CD4-positive, alpha-beta T cell treated with Interferon alpha-2 for 1 hour (primary cell): ENCODE measurements at regions not wholly inside any gene's neighbourhood (a gene's known extent, or its start where the extent isn't known, plus 50 kb on each side); places are given as distances from the start of the nearest gene placed in this dataset.
"Not testable (repeated sequence)": the region's sequence is repeated elsewhere in the genome, so short reads cannot be mapped to it uniquely, and the experiment has no call there.

Experiments used
- DNase-seq, 2 donors: peaks; one replicate each; pipeline ENCODE4 v3.0.0-alpha.2; 2020 to 2022

DNA sequence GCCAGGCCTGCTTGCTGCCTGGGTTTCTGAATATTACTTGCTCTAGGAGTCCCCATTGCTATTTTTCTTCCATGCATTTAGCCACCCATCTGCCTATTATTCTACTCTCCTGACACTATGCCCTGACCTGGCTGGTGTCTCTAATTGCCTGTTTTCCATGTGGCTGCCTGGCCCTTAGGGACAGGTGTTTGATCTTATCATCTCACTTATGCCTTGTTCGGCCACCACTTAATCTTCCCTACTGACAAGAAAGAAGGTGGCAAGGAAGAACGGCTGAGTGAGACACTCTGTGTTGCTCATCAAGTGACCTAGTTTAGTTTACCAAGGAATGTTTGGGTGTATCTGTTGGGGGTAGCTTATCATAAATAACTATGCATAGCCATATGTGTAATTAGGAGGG lies 50.4 kb upstream of the RAPH1 start:
- DNase-seq: no peak

DNA sequence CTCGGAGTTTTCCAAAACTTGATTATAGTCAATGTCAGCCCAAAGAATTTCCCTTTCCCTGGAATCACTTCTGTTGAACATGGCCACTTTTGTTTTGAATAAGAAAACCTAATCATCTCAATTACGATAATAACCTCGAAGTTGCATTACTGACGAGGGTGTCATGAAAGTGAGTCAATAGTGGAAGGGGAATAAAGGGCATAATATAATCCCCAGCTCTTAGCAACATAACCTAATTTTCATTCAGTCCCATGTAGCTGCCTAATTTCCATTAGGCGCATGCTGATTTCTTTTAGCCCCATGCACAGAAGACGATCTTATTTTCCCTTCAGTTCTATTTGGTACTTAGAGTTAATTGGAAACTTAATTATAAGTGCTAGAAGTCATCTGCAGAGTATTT lies 51.1 kb upstream of the RAPH1 start:
- DNase-seq: no peak

DNA sequence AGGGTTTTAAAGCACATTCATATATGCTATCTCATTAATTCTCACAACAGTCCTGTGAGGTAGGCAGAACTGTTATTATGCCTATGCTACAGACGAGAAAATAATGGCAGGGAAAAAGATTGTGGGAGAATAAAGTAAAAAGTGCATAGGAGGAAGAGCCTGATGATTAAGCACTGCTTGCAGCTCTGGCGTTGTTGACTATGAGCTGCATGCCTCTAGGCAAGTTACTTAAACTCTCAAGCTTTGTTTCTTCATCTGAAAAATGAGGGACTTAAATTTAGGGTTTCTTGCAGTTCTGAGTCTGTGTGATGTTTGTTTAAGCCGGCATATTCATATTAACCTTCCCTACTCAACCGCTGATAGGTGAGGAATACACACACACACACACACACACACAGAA lies 51.6 kb upstream of the RAPH1 start:
- DNase-seq: no peak

DNA sequence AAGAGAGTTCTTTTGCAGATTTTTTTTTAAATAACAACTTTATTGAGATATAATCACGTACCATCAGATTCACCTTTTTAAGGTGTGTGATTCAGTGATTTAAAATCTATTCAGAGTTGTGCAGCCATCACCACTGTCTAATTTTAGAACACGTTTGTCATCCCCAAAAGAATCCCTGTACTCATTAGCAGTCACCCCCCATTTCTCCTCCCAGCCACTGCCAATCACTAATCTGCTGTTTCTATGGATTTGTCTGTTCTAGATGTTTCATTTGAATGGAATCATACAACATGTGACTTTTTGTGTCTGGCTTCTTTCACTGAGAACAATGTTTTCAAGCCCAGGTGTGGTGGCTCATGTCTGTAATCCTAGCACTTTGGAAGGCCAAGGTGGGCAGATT lies 55.4 kb upstream of the RAPH1 start:
- DNase-seq: no peak

DNA sequence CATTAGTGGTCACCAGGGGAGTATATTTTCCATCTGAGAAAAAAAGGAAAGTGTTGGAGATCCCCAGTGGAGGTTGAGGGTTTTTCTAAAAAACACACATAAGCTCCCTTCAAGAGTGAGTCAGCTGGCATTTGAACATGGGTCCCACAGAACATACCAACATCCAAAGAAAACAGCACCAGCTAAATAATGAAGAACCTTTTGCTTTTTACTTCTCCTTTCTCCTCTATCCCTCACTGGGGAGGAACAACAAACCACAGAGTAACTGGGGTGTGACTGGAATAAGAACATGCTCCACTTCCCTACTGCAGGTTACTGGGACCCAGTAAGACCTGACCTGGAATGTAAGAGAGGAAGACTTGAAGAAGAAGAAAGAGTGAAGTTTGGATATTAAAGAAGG lies 56.5 kb upstream of the RAPH1 start:
- no peak for DNase-seq

DNA sequence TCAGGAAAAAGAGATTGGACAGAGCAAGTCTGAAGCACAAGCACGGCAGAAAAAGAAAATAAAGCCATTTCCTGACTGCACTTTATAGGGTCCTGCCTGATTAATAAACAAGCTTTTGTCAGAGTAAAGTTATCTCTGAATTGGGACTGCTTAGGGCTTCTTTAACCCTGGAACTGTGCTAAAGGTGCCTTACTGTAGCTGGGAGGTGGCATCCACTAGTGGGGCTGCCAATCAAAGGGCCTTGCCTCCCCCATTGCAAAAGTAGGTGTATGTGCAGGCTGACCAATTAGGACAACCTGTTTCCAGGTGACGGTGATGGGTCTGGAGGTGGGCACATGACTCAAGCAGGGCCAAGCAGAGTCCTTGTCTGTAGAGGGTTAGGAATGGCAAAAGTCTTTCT lies 57.4 kb upstream of the RAPH1 start:
- no peak for DNase-seq

DNA sequence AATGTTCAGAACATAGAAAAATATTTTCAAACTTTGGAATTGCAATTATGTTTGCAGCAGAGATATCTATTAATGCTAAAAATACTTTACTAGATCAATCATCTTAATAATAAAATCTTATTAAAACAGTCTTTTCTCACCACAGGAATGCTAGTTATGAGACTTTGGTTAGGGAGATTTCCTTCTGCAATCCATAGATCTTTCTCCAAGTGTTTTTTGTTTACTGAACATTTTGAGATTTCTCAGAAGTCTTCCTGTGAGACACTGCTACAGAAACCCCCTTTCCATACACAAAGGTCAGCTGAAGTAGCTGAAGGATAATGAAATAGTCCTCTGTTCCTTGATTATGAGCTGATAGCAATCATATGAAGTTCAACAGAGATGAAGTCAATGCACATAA lies 59.4 kb upstream of the RAPH1 start:
- no peak for DNase-seq

DNA sequence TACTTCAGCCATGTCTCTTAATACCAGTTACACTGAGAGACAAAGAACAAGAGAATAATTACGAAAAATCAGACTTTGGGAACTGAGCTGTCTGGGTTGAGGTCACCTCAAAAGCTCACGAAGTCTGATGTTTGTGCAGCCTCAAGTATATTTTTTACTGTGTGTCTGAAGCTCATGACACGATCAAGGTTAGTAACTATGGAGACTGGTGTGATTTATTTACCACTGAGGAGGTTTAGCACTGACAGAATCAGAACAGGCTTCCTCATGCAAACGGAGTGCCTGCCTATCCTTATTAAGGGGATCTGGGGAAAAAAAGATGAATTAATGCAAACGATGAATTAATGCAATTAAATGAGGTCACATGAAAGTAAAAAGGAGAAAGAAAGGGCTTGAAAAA lies 61.1 kb upstream of the RAPH1 start:
- no peak for DNase-seq

DNA sequence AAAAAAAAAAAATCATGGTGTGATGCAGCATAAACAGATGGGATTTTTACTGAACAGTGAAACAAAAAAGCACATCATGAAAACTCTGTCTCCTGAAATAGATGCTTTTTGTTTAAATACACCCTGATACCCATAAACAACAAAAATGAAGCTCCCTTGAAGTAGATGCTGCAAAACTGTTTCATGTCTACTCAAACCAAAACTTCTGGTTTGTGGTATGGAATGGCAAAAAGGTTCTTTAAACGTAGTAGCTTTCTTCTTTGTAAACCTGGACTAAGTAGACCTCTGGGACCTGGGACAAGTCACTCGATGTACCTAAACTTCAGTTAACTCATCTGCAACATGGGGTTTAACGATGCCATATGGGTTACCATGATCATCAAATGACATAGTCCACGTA lies 64.4 kb upstream of the RAPH1 start:
- no peak for DNase-seq

DNA sequence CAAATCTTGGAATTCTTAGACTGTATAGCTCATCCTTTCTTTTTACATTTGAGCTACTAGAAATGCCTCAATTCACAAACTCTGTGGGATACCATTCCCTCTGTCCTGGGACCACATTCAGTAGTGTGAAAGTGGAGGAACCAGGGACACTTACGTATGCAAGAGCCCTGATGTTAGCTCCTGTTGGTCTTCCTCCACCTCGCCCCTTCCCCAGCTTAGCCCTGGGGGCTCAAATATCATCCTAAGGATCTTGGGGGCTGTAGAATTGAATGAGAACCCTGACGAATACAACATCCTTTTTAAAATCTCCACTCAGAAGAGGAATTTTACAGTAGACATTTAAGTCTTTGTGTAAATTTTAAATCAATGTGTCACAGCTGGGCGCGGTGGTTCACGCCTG lies 65.2 kb upstream of the RAPH1 start:
- DNase-seq: no peak

DNA sequence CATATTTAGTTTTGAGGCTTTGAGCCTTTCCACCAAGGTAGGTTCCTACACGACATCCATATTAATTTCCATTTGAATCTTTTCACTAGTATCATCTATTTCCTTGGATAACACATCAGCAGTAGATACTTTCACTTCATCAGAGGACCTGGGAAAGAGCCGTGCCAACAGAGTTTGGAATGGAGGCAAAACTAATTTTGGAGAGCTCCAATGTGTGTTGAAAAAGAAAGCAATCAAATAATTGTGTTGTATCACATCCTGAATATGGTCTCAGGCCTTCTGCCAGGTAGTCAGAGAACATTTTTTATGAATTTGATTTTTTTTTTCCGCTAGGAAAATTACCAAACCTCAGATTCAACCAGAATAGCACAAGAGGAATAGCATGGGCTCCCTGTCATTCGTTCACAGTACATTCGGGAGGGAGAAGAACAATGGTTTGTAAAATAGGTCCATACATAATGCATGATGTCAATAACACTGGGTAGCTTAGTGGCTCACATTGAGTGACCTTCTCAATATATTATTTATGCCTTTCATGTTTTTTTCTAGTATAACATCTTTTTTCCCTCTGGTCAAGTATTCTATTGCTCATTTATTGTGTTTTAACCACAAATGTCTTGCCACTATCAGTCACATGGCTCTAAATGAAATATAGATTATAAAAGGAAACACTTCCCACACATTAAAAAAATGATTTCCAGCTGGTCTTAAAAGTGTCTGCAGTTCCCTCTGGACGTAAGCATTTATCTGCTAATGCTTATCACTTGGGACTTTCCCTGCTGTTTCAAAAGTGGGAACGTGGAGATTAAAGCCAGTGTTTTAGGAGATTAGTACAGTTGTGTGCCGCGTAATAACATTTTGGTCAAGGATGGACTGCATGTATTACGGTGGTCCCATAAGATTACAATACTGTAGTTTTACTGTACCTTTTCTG lies 68.6 kb upstream of the RAPH1 start:
- no peak for DNase-seq

DNA sequence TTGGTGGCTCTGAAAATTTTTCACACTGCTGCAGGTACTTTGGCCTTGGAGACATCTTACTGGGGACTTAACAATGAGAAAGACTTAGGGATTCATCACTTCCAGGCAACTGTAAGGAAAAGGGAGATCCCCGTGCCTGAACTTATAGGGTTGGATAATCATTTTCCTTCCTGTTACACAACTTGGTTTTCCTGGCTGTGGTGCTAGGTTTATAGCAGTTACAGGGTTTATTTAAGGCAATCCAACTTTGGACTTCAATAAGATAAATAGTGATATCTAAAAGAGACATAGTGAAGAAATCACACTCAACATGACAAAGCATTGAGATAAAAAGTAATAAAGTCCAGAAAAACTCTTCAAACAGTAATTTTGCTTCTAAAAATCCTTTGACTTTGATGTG lies 70.2 kb upstream of the RAPH1 start:
- DNase-seq: no peak

DNA sequence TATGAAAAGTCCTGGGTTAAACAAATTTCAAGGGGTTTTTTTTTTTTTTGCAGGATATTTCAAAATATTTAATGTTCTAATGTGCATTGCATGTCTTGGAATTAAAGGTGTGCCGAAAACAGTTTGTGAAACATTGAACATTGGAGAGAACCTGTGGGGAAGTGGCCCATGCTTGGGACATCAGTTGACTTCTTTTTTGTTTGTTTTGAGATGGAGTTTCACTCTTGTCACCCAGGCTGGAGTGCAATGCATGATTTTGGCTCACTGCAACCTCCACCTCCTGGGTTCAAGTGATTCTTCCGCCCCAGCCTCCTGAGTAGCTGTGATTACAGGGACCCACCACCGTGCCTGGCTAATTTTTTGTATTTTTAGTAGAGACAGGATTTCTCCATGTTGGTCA lies 71.0 kb upstream of the RAPH1 start:
- DNase-seq: no peak

DNA sequence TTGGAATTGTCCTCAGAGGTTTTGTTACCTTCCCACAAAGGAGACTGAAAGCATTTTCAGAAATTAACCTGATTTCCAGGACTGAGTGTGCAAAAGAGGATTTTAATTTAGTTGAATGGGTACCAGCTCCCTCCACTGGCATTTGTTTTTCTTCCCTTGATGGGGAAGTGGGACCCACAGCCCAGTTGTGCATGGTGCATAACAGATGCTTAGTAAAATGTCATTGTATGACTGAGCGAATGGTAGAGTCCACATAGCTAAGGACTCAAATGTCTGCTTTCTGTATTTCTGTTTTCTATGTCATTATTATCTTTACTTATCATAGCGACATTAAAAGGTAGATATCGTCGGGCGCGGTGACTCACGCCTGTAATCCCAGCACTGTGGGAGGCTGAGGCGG lies 75.5 kb upstream of the RAPH1 start:
- DNase-seq: no peak

DNA sequence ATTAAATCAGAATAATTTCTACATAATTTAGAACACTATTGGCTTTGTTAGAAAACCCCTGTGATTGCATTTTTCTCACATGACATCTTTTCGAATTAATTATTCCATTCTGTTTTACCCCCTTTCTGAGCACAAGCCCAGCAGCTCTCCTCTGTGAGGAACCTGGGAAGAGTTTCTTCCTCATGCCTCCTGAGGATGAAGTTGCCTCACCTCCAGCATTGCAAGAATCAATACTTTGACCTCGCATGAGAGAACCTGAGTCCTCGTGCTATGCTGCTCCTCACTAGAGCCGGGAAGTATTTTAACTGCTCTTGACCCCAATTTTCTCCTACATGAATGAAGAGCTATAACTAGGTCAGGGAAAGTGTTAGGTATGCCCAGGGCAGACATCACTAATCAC lies 77.1 kb upstream of the RAPH1 start:
- DNase-seq: no peak

DNA sequence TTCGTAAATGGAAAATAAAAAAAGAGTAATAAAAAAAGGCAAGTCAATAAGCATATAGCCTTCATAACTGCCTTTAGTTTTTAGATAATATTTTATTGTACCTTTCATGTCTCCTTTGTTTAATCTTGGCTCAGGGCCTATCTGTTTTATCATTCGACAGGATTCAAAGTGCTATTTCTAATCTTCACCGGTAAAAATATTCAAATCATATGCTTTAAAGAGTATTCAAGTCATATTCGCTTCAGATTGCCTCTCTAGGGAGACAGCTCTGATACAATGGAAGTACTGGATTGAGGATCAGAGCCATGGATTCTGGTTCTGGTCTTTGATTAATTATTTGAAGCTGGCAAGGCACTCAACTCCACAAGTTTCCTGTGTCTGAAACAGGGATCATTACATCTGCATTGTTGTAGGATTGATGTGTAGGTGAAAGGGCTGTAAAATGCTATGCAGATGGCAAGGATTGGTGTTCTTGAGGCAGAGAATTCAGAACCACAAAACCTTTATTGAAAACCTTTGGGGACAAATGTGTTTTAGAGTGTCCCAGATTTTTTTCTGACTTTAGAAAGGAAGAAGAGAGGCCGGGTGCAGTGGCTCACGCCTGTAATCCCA lies 84.3 kb upstream of the RAPH1 start:
- DNase-seq: no peak

DNA sequence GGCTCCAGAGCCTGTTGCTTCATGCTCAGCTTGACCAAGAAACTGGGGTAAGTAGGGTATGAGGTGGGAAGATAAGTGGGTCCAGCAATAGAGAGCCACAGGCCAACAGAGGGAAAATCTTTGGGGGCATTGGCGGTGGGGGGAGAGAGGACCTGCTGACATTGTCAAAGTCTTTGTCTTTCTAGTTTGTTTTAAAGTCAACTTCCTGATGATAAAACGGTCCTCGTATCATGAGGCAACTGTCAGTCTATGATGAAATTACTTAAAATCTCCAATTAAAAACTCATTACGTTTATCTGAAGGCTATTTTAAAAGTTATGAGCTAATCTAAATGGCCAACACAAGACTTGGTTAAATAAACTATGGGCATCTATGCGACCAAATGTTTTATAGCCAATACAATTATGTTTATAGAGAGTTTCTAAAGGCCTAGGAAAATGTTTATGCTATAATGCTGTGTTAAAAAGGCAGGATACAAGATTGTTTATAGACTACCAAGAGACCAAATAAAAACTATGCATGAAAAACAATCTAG lies 84.4 kb upstream of the CD28 start:
- DNase-seq: no peak

DNA sequence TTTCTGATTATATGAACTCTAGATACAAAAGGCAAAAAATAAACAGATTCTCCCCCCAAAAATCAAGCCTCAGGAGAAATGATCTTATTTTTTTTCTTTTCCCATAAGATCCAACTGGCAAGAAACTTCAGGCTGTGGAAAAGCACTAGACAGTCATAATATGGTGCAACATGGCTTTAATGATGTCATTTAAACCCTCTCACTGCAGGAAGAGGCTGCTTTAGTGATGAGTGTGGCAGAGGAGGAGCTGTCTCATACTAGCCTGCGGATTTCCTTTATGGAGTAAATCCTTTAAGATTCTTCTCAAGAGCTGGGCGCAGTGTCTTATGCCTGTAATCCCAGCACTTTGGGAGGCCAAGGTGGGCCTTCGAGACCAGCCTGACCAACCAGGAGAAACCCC lies 83.3 kb upstream of the CD28 start:
- DNase-seq: no peak

DNA sequence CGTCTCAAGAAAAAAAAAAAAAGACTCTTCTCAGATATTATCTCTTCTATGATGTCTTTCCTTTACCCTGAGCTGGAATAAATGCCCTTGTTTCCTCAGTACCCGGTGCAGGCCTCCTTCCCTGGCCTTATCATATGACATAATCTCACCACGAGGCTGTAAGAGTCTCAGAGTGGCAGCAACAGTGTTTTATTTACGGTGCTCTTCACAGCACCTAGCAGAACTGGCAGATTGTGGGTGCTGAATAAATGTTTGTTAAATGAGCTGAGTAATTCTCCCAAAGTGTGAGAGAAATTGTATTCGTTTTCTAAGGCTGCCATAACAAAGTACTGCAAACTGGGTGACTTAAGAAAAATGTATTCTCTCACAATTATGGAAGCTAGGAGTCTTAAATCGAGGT lies 82.8 kb upstream of the CD28 start:
- peak in 1 of 2 donors; percentile 20 for DNase-seq

DNA sequence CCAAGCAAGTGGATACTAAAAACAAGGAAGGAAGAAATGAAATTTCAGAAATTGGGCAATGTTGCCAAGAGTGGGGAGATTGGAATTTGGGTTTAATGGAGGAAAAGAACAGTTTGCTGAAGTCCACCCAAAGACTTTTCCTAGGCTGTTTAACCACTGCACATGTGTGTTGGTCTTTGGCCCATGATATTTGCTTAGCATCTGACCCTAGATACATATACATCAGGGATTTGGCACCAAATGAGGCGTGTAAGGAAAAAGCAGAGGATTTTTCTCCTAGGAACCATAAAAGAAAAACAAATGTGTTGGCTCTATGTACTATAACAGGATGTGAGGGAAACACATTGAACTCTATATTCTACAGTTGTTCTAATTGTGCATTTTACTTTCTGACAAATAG lies 80.7 kb upstream of the CD28 start:
- DNase-seq: no peak

DNA sequence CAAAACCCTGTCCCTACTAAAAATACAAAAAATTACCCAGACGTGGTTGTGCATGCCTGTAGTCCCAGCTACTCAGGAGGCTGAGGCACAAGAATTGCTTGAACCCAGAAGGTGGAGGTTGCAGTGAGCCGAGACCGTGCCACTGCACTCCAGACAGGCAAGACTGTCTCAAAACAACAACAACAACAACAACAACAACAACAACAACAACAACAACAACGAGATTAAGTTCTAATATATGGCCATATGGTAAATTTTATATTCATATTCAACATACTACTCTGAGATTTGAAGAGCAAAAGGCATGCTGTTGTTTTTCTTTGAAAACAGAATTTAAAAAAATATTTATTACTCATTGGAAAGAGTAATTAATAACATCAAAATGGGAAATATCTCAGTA lies 80.2 kb upstream of the CD28 start:
- DNase-seq: not testable (repeated sequence)

DNA sequence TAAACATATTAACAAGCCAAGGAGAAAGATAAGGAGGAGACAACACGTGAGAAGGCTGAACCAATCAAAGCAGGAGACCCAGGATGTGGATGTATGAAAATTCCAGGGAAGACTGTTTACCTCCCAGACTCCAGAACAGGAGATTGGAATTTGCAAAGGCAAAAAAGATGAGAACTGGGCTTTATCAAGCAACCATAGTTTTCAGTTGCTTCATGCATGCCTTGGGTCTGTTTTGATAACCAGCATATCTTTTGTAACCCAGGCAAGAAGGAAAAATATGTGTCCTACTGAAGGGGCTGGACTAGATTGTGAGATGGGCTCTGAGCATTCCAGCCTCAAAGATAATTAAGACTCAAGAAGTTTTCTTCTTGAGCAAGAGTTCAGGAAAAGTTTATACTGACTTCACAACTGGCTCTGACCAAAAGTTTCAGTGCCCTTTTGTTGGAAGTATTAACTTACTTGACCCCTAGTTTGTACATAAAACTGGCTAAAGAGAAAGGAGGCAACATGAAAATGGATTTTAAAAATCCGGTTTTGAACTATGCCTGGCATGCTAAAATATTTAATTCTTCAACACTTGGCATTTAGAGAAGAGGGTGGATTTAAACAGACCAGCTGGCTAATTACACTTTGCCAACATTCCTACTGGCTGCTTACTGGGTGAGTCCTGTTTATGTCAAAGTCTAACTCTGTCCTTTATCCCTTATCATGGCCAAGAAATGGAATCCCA lies 79.3 kb upstream of the CD28 start:
- no peak for DNase-seq

DNA sequence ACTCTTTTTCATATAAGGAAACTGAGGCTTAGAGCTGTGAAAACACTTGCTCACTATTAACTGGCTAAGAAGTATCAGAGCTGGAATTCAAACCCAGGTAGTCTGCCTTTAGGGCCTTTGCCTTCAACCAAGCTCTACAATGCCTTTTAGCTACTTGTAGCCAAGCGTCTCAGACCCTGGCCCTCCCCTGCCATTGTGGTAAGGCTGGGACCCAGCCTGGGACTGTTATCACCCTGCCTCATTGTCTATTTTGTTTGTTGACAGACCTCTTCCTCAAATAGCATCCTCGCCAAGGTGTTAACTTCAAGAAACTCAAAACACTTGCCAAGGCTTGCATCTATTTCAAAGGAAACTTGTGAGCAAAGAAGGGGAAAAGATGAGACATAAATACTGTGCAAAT lies 76.7 kb upstream of the CD28 start:
- no peak for DNase-seq
